GM11168 (cell line): ENCODE measurements at regions not wholly inside any gene's neighbourhood (a gene's known extent, or its start where the extent isn't known, plus 50 kb on each side); places are given as distances from the start of the nearest gene placed in this dataset.
"Not testable (repeated sequence)": the region's sequence is repeated elsewhere in the genome, so short reads cannot be mapped to it uniquely, and the experiment has no call there.

Experiments
- in situ Hi-C: fragments of 300-500 bp; cut with MboI; formaldehyde crosslinking; loops from one replicate; pipeline ENCODE4 v1.12.0; 2022; ENCODE audit warnings: low sequenced_read_pairs; ENCODE audit not compliant: unreplicated experiment

GRCh38 chr3:29167180-29167579, 113.7 kb upstream of the RBMS3 start:
- in situ Hi-C loops: no loop called here

GRCh38 chr3:29168081-29168480, 112.8 kb upstream of the RBMS3 start:
- in situ Hi-C loops: no loop called here

DNA sequence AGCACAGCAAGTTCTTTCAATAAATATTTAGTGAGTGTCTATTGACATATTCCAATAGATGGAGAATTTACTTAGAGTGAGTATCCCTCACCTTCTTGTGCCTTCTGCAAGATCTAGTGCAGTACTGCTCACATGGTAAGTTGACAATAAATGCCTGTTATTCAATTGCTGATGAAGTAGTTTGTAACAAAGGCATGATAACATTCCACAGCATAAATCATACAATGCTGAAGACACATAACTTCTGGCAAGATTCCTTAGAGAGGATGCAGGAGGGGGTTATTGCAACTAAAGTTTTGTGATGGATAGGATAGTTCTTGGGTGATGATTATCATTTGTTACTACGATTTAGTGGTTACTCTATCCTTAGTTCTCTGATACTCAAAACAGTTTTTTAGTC, 112.2 kb upstream of the RBMS3 start:
- in situ Hi-C loops: no loop called here

DNA sequence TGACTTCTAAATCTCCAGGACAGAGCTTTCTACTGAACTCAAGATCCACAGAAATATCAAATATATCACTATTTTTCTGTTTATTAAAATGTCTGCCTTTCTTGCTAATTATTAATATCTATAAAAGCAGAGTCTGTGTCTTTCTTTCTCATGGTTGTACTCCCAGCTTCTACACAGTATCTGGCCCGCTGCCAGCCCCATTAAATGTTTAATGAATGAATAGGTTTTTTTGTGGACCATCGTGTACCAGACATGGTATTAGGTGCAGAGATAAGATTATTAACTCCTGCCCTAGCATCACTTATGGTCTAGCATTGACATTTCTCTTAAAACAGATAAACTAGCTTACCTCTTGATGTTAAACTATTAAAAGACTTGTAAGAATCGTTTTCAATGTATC, 111.4 kb upstream of the RBMS3 start:
- in situ Hi-C loops: no loop called here

DNA sequence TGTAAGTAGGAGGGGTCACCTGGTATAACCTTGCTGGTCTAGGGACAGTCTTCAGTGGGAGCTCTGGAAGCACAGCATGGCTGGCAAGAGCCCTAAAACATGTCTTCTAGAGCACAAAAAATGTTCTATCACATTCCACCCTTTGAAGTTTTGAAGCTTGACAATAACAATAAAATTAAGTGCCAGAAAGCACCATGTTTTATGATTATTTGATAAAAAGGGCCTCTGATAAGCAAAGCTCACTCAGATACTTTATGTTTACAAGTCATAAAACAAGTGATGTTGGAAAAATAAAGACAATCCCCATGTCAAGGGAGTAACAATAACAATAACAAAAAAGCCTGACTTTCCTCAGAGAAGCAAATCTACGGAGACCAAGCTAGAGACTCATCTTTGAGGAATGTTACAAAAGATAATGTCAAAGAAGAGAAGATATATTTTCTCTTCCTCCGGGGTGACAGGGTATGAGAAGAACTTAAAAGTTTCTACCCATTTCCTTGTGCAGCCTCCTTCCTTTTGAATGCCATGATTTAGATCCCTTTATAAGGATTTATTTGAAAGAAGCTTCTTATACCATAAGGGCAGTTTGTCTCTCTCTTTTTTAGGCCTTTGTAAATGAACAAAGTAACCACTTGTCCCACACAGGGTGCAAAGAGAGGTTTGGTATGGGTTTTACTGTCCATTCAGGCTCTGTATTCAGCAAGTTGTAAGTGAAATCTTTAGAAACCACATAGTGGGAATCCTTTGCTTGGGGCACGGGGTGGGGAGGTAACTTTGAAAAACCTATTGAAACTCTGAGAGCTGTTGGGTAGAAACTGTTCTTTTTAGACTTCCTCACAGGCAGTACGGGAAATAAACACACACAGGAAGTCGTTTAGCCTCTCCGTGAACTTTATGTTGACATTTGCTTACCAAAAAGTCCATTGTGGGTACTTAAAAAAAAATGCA, 109.6 kb upstream of the RBMS3 start:
- in situ Hi-C loops: no loop called here

DNA sequence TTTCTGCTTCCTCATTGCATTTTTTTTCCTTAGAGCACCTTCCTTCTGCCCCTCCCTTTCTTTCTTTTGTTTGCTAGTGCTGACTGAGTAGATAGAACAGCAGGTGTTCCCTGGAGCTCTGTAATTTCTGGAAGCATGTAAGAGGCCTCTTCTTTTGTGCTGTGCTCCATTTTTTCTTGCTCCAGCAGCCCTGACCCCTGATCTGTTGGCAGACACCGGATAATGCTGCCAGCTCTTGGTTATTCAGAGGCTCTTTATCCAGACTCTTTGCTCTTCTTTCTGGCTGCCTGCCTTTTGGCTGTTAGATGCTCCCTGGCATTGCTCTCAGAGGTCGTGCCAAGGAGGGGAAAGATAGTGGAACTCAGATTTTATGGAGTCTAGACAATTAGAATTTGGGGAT, 104.4 kb upstream of the RBMS3 start:
- in situ Hi-C loops: no loop called here

GRCh38 chr3:29178809-29179793, 101.8 kb upstream of the RBMS3 start:
- in situ Hi-C loops: no loop called here

DNA sequence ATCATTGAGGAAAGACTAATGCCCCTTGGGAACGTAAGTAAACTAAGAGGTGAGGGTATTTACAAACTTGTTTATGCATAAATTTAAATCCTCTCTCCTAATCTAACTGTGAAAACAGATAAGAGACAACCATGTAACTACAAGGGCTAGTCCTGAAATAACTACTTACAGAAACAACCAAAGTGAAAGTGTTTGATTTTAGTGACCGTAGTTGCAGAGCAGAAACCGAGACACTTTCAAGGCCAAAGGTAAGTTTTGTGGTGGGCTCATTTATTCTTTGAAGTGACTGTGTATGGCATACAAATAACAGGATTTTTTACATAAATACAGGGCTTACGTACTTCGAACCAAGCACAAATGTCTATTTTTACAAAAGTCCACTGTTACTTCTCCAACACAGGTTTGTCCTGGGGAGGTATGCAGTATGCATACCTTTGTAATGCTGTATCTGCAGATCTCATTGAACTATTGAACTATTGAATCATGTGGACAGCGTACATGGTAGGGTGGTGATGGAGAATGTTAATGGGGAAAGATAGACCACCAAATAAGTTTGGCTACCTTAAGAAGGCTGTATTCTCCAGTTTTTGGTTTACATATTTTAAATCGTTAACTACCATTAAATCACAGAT, 99.6 kb upstream of the RBMS3 start:
- in situ Hi-C loops: no loop called here

DNA sequence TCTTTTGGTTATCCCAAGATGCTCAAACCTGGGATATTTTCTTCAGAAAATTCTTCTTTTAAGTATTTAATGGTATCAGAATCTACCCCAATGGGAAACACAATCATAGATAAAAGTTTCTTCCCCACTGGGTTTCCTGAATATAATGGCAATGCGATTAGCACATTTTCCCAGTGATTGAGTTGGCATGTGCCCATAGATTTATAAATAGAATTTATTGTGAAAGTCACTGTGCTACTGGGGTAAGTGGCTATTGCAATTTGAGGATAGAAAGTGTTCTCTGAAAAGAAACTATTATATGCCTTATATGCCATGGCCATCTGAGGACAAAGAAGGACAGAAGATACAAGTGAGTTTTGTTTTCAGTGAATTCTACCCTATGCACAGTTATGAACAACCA, 99.0 kb upstream of the RBMS3 start:
- in situ Hi-C loops: no loop called here

GRCh38 chr3:29182828-29183227, 98.0 kb upstream of the RBMS3 start:
- in situ Hi-C loops: not testable (repeated sequence)

- in situ Hi-C loops: no loop called here
These were observed 97.4 kb upstream of the RBMS3 start for GRCh38 chr3:29183346-29184087.

DNA sequence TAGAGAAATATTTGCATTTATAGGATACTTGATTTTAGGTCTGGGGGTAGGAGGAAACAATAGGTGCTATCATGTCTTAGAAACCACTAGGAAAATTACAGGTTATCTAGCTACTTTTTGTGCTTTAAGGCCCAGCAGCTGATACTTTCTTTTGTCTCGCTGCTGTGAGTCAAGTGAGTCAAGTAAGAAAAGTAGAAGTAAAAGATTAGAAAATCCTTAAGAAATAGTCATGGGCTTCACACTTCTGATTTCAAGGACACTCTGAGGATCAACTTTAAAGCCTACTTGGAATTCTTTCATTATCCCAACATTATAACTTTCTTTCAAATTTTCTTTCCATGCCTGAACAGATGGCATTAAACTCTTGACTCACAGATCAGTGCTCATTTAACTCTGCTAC, 95.2 kb upstream of the RBMS3 start:
- in situ Hi-C loops: no loop called here

- in situ Hi-C loops: no loop called here
These were observed 94.7 kb upstream of the RBMS3 start for GRCh38 chr3:29186131-29186599.

DNA sequence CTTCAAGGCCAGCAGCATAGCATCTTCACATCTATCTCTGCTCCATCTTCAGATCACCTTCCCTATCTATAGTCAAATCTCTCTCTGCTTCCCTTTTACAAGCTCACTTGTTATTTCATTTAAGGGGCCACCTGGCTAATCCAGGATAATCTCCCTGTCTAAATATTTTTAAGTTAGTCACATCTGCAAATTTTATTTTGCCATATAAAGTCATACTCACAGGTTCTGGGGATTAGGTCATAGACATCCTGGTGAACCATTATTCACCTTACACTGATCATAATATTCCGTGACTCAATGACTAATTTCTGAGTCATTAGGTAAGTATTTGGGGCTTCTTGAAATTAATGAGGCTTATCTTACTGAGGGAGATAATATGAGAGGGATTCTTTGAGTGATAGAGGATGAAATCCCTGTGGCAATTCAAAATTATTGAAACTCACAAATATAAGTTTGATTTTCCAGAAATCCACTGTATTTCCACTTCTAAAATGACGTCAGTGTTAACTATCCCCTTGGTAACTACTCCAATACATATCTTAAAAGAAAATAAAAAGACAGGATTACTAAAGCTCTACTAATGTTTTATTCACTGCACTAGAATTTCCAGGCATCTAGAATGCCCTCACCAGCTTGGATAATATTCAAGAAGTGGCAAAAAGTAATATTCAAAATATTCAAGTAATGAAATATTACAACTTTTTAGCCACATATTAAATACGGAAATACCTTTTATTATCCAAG, 93.7 kb upstream of the RBMS3 start:
- in situ Hi-C loops: no loop called here

DNA sequence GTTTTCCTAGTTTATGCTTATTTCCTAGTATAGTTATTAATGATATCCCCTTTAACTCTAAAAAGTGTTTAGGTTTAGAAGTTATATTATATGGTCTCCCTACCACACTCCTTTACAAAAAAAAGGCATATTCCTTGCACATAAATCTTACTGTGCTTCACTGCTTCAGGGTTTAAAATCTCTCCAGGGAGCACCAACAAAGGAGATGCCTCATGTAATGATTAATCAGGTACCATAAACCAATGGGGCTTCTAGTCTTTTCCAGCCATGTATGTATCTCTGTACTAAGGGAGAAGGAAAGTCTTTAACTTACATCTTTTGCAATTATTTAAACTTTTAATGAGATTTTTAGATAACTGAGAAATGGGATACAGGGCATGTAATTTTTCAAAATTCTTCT, 91.5 kb upstream of the RBMS3 start:
- in situ Hi-C loops: no loop called here

DNA sequence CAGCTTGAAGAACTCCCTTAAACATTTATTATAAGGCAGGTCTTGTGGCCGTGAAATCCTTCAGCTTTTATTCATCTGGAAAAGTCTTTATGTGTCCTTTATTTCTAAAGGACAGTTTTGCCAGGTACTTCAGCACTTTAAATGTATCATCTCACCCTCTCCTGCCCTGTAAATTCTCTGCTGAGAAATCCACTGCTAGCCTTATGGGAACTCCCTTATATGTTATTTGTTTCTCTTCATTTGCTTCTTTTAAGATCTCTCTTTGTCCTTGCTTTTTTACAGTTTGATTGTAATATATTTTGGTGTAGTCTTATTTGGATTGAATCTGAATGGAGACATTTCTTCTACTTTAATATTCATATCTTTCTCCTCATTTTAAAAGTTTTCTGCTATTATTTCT, 86.7 kb upstream of the RBMS3 start:
- in situ Hi-C loops: no loop called here

- in situ Hi-C loops: no loop called here
These were observed 85.8 kb upstream of the RBMS3 start for GRCh38 chr3:29195056-29195455.

DNA sequence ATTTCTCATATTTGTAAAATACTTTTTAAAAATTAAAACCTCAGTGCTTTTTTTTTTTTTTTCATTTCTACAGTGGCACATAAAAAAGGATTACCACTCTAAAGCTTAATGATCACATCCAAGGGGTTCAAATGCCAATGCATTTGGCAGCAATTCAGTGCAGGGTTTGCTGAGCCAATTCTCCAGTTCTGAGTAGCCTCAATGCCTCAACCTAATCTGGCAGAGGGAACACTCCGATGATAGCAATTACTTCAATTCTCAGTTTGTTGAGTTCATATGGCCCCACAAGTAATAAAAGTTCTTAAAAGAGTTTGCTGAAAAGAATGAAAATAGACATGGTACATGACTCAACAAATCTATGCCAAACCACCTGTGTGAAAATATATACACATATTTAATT, 79.3 kb upstream of the RBMS3 start:
- in situ Hi-C loops: no loop called here

DNA sequence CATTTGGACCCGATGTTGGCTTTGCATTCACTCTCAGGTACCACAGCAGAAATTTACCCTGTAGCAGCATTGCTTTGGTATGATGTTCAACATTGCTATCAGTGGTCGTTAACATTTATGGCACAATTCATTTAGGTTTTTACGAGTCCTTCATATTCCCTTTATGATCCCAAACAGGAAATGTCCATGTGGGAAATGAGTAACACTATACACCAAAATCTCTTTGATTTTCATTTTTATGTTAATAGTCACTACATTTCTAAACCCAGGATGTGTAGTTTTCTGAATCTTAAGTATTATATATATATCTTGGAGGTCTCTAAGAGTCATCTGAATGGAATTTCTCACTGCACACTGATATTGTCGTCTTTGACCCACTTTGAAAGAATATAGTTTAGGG, 78.5 kb upstream of the RBMS3 start:
- in situ Hi-C loops: no loop called here
